Kidney (tissue), 13 donors: ENCODE measurements at regions not wholly inside any gene's neighbourhood (a gene's known extent, or its start where the extent isn't known, plus 50 kb on each side); places are given as distances from the start of the nearest gene placed in this dataset.

Experiments used
- DNase-seq, 5 donors: peaks; one replicate each; pipeline ENCODE4 v3.0.0-alpha.2; 2013 to 2020
- FAIRE-seq: peaks from 2 replicates; lab custom pipeline; 2012; peaks lifted over from hg19 to GRCh38; lab: Jason Lieb, UNC
- H3K27ac ChIP-seq, 2 donors: one replicate each; pipeline ENCODE4 v1.7.0; 2013; ENCODE audit warnings: low read depth in 2 of 2, low read length in 2 of 2, inconsistent platforms in 1 of 2
- H3K27me3 ChIP-seq: one replicate; pipeline ENCODE4 v1.7.1; 2013; ENCODE audit warnings: low read length, inconsistent platforms; ENCODE audit not compliant: control insufficient read depth, insufficient read depth
- H3K36me3 ChIP-seq, 3 donors: one replicate each; pipeline versions ENCODE4 v1.7.0 to v1.7.1; 2013; ENCODE audit warnings: low read length in 3 of 3, control low read depth in 1 of 3, inconsistent platforms in 1 of 3; ENCODE audit not compliant: insufficient read depth in 3 of 3, control insufficient read depth in 2 of 3
- H3K4me1 ChIP-seq, 3 donors: one replicate each; pipeline versions ENCODE4 v1.7.0 to v1.7.1; 2013; ENCODE audit warnings: low read length in 3 of 3, inconsistent platforms in 1 of 3, low read depth in 1 of 3; ENCODE audit not compliant: control insufficient read depth in 2 of 3, insufficient read depth in 2 of 3
- H3K4me3 ChIP-seq, 3 donors: one replicate each; pipeline versions ENCODE4 v1.7.0 to v1.8.1; 2013; ENCODE audit warnings: low read length in 3 of 3, control low read depth in 1 of 3, inconsistent platforms in 1 of 3
- H3K9ac ChIP-seq, 3 donors: one replicate each; pipeline versions ENCODE4 v1.7.0 to v1.7.1; 2013; ENCODE audit warnings: low read length in 3 of 3, control low read depth in 1 of 3, inconsistent platforms in 1 of 3
- H3K9me3 ChIP-seq, 3 donors: one replicate each; pipeline versions ENCODE4 v1.7.0 to v1.7.1; 2013; ENCODE audit warnings: low read length in 3 of 3, control low read depth in 1 of 3, inconsistent platforms in 1 of 3; ENCODE audit not compliant: control insufficient read depth in 2 of 3, insufficient read depth in 1 of 3
- CTCF ChIP-seq: IDR thresholded peaks from 3 replicates; pipeline ENCODE4 v1.5.1; 2012; ENCODE audit warnings: mild to moderate bottlenecking, moderate library complexity, borderline replicate concordance; ENCODE audit not compliant: insufficient read depth; ENCODE audit errors: extremely low read depth
- intact Hi-C: fragments of 100-400 bp; cut with DNase I; formaldehyde crosslinking; loops from one replicate; pipeline ENCODE4 v1.11.1; 2022
- donor health status: control.
- donor health status: control.
- donor health status: control.
- donor health status: control.
- donor health status: control.
- donor health status: DM: yes; HTN: yes; CAD: no.
- donor health status: Normal renal cell carcinoma (clear cell type).

- Histone ChIP-seq H3K27ac (no peak overlapping the region), H3K9ac (no peak overlapping the region), H3K36me3 (no peaks in the 10 kb centered on the region), H3K27me3 (no peaks in the 10 kb centered on the region), H3K9me3 (no peaks in the 10 kb centered on the region), H3K4me1 (no peaks in the 10 kb centered on the region), H3K4me3 (no peak overlapping the region)
- FAIRE-seq (no peak), DNase-seq (no peak)
- no peak for TF ChIP-seq CTCF
- intact Hi-C loops, result no loop called here
Observed at GRCh38 chr7:17497136-17497535, 198.7 kb downstream of the AHR start.

DNA sequence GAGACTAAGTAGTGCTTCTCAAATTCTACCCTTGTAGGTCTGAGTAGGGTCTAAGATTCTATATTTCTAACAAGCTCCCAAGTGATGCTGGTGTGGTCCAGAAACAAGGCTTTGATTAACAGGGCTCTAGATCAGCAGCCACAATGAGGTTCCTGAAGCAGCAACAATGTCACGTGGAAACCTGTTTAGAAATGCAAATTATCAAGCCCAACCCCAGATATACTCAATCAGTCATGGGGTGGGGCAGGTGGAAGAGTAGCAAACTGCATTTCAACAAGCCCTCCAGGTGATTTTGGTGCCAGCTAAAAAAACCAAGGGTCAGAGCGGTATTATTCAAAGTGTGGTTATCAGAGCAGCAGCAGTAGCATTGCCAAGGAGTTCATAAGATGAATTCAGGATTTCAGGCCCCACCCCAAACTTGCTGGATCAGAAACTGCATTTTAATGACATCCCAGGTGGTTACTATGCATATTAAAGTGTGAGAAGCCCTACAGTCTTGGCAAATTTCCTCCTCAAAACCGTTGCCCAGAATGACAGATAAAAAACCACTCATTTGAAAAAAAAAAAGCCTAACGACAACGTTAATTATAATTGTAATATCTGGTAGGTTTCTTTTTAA lies 199.2 kb downstream of the AHR start:
- Histone ChIP-seq H3K27me3 (no peaks in the 10 kb centered on the region), H3K4me1 (no peaks in the 10 kb centered on the region), H3K9me3 (no peaks in the 10 kb centered on the region), H3K36me3 (no peaks in the 10 kb centered on the region), H3K9ac (no peak overlapping the region), H3K4me3 (no peak overlapping the region), H3K27ac (no peak overlapping the region)
- TF ChIP-seq CTCF, result no peak
- FAIRE-seq (no peak), DNase-seq (no peak)
- intact Hi-C loops, result no loop called here

GRCh38 chr7:17498230-17498629 lies 199.8 kb downstream of the AHR start:
- H3K9me3 ChIP-seq, result no peaks in the 10 kb centered on the region
- intact Hi-C loops, result no loop called here
- H3K27me3 ChIP-seq, result no peaks in the 10 kb centered on the region
- FAIRE-seq (no peak), DNase-seq (no peak)
- H3K9ac ChIP-seq, result no peak overlapping the region
- no peak overlapping the region for H3K4me3 ChIP-seq
- H3K36me3 ChIP-seq, result no peaks in the 10 kb centered on the region
- TF ChIP-seq CTCF, result no peak
- H3K27ac ChIP-seq, result no peak overlapping the region
- no peaks in the 10 kb centered on the region for H3K4me1 ChIP-seq

DNA sequence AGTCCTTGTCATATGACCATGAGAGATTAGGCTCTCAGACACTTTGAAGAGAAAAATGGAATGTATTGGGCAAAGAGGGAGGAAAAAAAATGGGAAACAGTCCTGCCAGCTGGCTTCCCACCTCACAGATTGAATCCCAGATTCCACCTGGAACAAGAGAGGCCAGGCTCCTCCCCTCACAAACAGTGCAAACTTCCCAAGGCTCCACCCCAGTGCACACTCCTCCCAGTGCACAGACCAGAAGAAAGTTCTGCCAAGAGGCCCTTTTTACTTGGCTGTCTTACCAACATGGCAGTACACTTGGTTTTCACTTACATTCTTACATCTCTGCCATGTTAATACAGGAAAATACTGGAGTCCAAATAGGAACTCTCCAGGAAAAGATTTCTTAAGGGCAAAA lies 202.3 kb downstream of the AHR start:
- FAIRE-seq (no peak), DNase-seq (no peak)
- Histone ChIP-seq H3K4me3 (no peak overlapping the region), H3K9ac (no peak overlapping the region), H3K27ac (no peak overlapping the region), H3K27me3 (no peaks in the 10 kb centered on the region), H3K4me1 (no peaks in the 10 kb centered on the region), H3K36me3 (no peaks in the 10 kb centered on the region), H3K9me3 (no peaks in the 10 kb centered on the region)
- intact Hi-C loops, result no loop called here
- TF ChIP-seq CTCF, result no peak
